ENCODE measurements at regions not wholly inside any gene's neighbourhood (a gene's known extent, or its start where the extent isn't known, plus 50 kb on each side); places are given as distances from the start of the nearest gene placed in this dataset.

DNA sequence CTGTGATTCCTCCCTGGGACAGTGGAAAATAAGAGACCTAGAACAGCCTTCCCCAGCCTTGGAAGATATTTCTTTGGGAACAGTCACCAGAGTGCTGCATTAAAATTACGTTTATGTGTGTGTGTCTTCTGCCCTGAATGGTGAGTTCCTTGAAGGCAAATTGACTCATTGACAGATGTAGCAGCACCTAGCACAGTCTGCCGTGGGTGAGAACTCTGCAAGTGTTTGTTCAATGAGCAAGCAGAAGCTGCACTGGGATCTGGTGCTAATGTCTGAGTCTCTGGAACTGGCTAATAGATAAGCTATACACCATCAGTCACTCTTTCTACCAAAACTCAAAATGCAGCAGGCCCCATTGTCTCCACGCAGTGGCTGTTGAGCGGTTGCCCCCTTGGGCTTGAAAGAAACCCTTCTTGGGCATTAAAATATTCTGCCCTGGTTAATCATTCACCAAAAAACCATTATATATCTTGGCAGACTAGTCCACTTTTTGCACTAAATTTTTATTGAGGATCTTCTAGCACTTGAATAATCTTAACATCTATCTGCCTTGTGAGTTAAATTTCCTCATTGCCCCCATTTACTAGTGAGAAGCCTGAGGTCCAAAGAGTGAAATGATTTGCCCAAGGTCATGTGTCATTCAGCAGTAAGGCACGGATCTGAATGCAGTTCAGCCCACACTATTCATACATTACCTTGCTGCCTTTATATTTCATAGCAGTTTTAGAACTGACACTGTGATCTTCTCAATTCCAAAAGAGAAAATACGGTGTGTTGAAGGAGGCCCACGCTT, 87.8 kb upstream of the GALNT18 start:
- Mint-ChIP-seq H3K36me3 (no peaks in the 10 kb centered on the region), H3K9me3 (no peaks in the 10 kb centered on the region), H3K4me3 (no peak overlapping the region), H3K27ac (no peak overlapping the region), H3K4me1 (no peaks in the 10 kb centered on the region)
- DNase-seq (ENCODE audit: low spot score in 2 of 2) (no peak), ATAC-seq (peak; percentile 16)

DNA sequence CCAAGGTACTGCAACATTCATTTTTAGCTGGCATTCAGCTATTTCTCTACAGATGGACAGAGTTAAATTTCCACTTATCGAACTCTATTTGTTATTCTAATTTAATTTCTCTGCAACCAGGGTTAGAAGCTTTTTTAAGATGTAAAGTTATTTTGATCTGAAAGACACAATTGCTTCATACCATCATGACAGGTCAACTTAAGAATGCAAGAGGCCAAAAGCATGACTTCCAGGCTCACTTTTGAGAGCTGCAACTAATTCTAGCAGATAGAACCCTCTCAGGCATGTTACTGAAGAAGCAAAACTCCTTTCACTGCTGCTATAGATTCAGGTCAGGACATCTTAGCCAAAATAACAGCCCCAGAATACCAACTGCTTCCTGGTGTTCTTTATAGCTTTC, 86.5 kb upstream of the GALNT18 start:
- Mint-ChIP-seq H3K4me3 (no peak overlapping the region), H3K36me3 (no peaks in the 10 kb centered on the region), H3K27ac (no peak overlapping the region), H3K4me1 (no peaks in the 10 kb centered on the region), H3K9me3 (no peaks in the 10 kb centered on the region)
- ATAC-seq = no peak
- no peak for DNase-seq (ENCODE audit: low spot score in 2 of 2)

DNA sequence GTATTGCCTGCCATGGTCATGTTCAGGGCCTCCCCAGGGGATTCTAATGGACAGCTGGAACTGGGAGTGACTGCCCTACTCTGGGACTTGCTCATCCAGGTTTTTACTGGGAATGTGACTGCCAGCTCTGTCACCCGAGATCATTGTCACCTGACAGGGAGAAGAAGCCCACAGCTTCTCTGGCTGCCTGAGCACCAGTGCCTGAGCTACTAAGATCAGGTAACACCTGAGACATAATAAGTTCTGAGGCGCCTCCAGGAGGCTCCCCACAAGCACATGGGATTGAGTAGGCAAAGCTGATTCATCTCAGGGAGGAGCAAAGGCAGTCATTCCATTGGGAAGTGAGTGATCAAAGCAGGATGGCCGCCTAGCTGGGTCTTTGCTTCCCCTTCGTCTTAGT, 84.2 kb upstream of the GALNT18 start:
- ATAC-seq (no peak), DNase-seq (ENCODE audit: low spot score in 2 of 2) (no peak)
- H3K27ac Mint-ChIP-seq = no peak overlapping the region
- no peaks in the 10 kb centered on the region for H3K4me1 Mint-ChIP-seq
- H3K36me3 Mint-ChIP-seq = no peaks in the 10 kb centered on the region
- H3K9me3 Mint-ChIP-seq = no peaks in the 10 kb centered on the region
- H3K4me3 Mint-ChIP-seq = no peak overlapping the region

DNA sequence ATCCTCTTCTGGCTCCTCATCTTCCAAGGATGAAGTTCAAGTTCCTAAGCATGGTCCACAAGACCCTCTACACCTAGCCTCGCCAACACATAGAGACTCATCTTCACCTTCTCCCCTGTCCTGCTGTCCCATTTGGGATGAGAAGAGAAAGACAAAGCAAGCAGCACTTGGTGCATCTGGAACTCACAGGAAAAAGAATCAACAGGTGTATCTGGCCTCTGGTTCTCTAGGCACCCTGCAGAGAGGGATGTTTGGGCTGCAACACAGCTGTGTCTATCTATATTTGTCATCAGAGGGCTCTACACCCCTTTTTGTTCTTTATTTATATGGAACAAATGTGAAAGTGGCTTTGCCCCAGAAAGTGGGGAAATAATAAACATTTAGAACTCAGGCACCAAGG, 82.1 kb upstream of the GALNT18 start:
- DNase-seq (ENCODE audit: low spot score in 2 of 2) (no peak), ATAC-seq (no peak)
- Mint-ChIP-seq H3K36me3 (no peaks in the 10 kb centered on the region), H3K4me3 (no peak overlapping the region), H3K9me3 (no peaks in the 10 kb centered on the region), H3K27ac (no peak overlapping the region), H3K4me1 (no peaks in the 10 kb centered on the region)

DNA sequence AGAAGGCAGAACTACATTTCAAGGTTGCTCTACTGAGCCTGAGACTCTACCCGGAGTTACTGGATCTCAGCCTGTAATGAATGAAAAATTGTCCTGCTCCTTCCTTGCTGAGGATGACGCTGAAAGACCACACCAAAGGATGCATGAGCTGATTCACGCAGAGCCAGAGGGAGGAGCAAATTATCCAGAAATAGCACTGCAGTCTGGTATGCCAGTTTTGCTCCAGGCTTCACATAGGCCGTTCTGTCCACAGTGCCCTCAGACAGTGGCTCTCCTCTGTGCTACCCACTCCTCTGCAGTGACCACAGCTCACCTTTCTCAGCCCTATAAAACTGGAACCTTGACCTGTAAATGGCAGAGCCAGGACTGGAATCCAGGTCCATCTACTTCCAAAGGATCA, 79.3 kb upstream of the GALNT18 start:
- DNase-seq (ENCODE audit: low spot score in 2 of 2) = no peak
- Mint-ChIP-seq H3K27ac (no peak overlapping the region), H3K9me3 (no peaks in the 10 kb centered on the region), H3K36me3 (no peaks in the 10 kb centered on the region), H3K4me1 (no peaks in the 10 kb centered on the region), H3K4me3 (no peak overlapping the region)
- ATAC-seq = no peak

DNA sequence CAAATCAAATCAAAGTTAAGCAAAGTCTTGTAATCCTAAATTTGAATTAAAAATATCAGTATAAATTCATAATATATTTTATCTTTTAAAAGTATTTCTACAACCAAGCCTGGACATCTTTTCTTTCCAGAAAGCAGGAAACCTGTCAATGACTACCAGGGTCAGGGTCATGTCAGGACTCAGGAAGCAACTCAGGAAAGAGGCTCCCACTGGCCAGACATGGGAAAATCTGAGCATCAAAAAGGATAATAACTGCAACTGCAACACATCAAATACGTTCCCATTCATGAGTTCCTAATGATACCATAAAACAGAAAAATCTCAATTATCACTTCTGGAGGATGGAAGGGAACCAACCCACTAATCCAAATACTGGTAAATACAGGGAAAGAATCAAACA, 76.0 kb upstream of the GALNT18 start:
- DNase-seq (ENCODE audit: low spot score in 2 of 2) (no peak), ATAC-seq (no peak)
- Mint-ChIP-seq H3K27ac (no peak overlapping the region), H3K36me3 (no peaks in the 10 kb centered on the region), H3K4me1 (no peaks in the 10 kb centered on the region), H3K4me3 (no peak overlapping the region), H3K9me3 (no peaks in the 10 kb centered on the region)

DNA sequence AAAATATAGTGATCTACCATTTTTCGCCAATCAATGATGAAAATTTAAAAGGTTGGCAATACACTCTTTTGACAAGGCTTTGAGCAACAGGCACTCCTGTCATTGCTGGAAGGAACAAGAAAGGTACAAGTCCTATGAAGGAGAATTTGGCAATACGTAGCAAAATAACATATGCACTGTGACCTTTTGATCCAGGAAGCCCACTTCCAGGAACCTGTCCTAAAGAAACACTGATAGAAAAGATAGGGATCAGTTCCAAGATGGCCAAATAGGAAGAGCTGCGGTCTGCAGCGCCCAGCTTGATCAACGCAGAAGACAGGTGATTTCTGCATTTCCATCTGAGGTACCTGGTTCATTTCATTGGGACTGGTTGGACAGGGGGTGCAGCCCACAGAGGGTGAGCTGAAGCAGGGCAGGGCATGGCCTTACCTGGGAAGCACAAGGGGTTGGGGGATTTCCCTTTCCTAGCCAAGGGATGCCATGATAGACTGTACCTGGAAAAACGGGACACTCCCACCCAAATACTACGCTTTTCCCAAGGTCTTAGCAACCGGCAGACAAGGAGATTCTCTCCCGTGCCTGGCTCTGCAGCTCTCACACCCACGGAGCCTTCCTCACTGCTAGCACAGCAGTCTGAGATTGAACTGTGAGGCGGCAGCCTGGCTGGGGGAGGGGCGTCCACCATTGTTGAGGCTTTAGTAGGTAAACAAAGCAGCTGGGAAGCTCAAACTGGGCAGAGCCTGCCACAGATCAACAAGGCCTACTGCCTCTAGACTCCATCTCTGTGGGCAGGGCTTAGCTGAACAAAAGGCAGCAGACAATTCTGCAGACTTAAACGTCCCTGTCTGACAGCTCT, 69.7 kb upstream of the GALNT18 start:
- Mint-ChIP-seq H3K4me1 (no peaks in the 10 kb centered on the region), H3K36me3 (no peaks in the 10 kb centered on the region), H3K27ac (no peak overlapping the region), H3K9me3 (no peaks in the 10 kb centered on the region), H3K4me3 (no peak overlapping the region)
- ATAC-seq = no peak
- no peak for DNase-seq (ENCODE audit: low spot score in 2 of 2)

DNA sequence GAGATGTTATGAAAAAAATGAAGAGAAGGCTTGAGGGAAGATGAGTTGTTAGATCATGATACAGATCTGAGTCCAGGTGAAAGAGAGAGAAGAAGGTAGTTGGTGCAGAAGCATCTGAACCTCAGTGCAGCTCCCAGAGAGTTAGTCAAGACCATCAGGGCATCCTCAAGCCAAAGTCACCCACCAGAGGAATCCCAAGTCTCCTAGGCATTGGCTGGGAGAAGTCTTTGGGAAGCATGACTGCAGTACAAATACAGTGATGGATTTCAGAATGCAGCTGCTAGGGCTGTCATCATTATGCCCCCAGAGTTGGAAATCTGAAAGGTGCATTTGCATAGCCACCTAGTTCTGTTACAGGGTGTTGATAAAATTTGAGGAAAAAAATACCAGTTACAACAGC, 59.7 kb upstream of the GALNT18 start:
- ATAC-seq (no peak), DNase-seq (ENCODE audit: low spot score in 2 of 2) (no peak)
- H3K4me3 Mint-ChIP-seq = no peak overlapping the region
- no peaks in the 10 kb centered on the region for H3K4me1 Mint-ChIP-seq
- H3K9me3 Mint-ChIP-seq = peaks cover 3% of the 10 kb centered on the region
- no peaks in the 10 kb centered on the region for H3K36me3 Mint-ChIP-seq
- no peak overlapping the region for H3K27ac Mint-ChIP-seq

DNA sequence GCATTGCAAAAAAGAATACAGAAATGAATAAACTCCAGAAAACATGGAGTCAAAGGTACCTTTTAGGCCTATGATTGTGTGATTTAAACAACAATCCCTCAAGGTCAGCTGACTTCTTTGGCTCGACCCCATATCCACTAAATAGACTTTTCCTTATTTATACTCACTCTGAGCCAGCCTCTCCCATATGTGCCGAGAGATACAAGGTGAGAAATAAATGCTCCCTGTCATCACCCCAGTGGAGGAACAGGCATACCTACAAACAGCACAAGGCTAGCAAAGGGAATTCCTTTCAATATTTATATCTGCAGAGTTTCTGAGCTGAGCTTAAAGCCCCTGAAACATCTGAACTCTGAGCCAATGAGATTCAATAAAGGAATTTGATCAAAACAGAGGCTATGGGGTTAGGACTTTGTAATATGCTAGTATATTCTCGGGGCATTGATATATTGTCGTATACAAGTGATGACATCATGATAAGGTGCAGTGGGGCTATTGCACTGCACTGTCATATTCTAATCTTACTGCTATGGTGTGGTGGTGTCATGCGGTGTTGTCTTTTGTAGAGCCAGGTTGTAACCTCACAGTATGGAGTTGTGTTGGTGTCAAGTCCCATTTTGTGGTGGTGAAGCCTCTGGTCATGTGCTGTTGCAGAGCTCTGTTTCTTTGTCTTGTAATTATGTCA, 56.0 kb upstream of the GALNT18 start:
- ATAC-seq (no peak), DNase-seq (ENCODE audit: low spot score in 2 of 2) (peak in 1 of 2 donors; percentile 7)
- H3K36me3 Mint-ChIP-seq = no peaks in the 10 kb centered on the region
- no peaks in the 10 kb centered on the region for H3K9me3 Mint-ChIP-seq
- no peaks in the 10 kb centered on the region for H3K4me1 Mint-ChIP-seq
- no peak overlapping the region for H3K27ac Mint-ChIP-seq
- H3K4me3 Mint-ChIP-seq = no peak overlapping the region

DNA sequence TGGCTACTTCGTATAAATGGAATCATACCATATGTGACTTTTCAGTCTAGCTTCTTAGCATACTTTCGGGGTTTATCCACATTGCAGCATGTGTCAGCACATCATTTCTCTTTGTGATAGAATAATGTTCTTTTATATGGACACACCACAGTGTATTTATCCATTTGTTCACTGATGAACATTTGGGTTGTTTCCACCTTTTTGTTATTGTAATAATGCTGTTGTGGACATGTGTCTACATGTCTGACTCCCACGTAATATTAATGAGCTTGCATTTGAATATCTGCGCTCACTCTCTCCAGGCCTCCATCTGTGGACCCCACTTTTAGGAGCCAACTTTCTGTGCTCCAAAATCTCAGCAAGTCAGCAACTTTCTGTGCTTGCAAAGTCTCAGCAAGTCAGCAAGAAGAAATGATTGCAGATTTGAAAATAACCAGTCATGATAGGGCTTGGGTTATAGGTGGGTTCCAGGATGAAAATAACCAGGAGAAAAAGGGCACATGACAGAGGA, 53.9 kb upstream of the GALNT18 start:
- H3K9me3 Mint-ChIP-seq = no peaks in the 10 kb centered on the region
- H3K4me3 Mint-ChIP-seq = no peak overlapping the region
- H3K4me1 Mint-ChIP-seq = no peaks in the 10 kb centered on the region
- ATAC-seq = no peak
- no peak for DNase-seq (ENCODE audit: low spot score in 2 of 2)
- no peak overlapping the region for H3K27ac Mint-ChIP-seq
- no peaks in the 10 kb centered on the region for H3K36me3 Mint-ChIP-seq

DNA sequence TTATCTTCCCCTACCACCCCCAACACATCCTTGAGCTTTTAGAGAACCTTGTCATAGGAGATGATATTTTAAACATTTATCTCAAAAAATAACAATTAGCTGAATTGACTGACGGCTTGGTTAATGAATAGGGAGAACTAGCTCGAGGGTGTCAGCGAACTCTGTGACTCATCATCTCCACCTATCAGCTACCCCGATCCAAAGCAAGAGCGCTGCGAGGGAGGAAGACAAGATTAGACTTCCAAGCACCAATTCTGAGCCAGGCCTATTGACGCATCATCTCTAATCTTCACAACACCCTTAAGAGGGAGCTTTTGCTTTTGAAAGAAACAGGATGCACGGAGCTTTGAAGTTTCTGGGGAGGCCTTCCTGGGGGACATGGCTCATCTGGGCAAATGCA, 51.0 kb upstream of the GALNT18 start:
- H3K4me3 Mint-ChIP-seq = no peak overlapping the region
- DNase-seq (ENCODE audit: low spot score in 2 of 2) (peak in 1 of 2 donors; percentile 15), ATAC-seq (no peak)
- no peaks in the 10 kb centered on the region for H3K36me3 Mint-ChIP-seq
- H3K4me1 Mint-ChIP-seq = no peaks in the 10 kb centered on the region
- H3K27ac Mint-ChIP-seq = no peak overlapping the region
- H3K9me3 Mint-ChIP-seq = no peaks in the 10 kb centered on the region

DNA sequence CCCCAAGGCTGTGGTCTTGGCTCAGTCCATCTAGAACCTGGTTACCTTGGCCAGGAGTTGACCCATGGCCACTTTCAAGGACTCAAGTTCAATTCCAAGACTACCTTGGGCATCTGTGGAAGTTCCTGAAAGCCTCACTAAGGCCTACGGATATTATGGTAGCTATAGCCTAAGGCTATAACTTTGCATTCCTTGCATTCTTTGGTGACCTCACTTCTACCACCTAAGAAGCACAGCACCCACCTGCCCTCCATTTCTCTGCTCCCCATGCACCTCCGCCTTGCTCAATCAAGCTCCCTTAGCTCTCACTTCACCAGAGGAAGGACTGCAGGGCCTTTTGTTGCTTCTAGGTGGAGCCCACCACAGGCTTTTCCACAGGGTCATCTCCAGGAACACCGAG, 50.3 kb upstream of the GALNT18 start:
- Mint-ChIP-seq H3K9me3 (peaks cover 3% of the 10 kb centered on the region), H3K36me3 (no peaks in the 10 kb centered on the region), H3K4me1 (no peaks in the 10 kb centered on the region), H3K4me3 (no peak overlapping the region), H3K27ac (no peak overlapping the region)
- ATAC-seq (no peak), DNase-seq (ENCODE audit: low spot score in 2 of 2) (no peak)
